Left hindlimb (tissue), 1 donor: ENCODE measurements at regions not wholly inside any gene's neighbourhood (a gene's known extent, or its start where the extent isn't known, plus 50 kb on each side); places are given as distances from the start of the nearest gene placed in this dataset.
A peak's percentile ranks its signal among the peaks of the same experiment; 100 is the strongest.

ENCODE experiments used
- DNase-seq: peaks from one replicate; pipeline ENCODE4 v3.0.0-alpha.2; 2018

DNA sequence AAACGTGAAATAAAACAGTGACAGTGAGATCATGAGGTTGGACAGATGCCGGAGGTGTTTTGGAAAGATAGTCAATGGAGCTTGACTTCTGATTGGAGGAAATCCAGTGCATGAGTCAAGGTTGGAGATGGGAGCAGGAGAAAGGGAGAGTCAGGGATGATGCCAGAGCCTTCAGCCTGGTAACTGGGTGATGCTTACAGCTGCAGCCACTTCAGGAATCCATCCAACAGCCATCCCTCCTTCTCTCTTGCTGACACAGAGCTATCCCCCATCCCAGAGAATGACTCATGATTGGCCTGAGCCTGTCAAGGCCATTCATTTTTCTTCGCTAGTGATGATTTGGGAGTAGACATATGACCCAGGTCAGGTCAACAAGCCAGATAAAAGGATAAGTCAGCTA is 112.8 kb downstream of the SAMD5 start:
- DNase-seq, result peak; percentile 37

- DNase-seq, result no peak
These were observed 113.5 kb downstream of the SAMD5 start for GRCh38 chr6:147621961-147622360.

DNA sequence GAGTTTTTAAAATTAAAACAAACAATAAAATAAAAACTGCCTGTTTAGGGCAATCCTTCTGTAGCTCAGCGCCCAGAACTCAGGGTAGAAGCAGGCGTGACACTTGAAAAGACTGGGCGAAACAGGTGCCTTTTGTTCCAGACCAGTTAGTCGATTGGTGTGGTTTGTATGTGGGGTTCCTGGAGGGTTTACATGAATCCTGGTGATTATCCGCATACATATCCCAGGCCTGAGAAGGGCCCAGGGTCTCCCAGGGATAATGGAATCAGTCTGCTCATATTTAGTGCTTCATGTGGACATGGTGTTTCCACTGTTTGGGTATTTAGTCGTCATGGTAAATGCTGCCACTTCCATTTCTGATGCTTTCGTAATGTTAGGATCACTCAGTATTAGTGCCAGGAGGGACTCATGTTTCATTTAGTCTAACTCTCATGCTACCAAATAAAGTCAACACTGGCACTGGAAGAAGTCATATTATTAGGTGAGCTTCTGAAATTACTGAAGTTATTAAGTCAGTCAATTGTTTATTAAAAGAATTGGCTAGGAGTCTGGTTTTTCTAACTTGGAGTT is 116.5 kb downstream of the SAMD5 start:
- no peak for DNase-seq

DNA sequence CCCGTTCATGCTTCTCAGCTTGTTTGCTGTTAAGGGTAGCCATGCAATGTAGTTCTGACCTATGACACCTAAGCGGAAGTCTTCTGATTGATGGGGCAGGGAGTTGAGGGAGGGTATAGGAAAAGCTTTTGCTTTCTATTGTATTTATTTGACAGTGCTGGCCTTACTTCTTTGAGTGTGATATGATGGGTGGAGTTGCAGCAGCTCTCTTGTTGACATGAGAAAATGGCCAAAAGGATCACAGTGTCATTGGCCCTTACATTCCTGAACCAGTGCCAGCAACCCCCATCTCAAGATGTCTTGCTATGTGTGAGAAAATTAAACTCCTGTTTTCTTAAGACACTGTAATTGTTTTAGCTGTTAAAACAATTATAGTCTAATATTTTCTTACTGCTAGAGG is 117.5 kb downstream of the SAMD5 start:
- no peak for DNase-seq

GRCh38 chr6:147627411-147627810 is 118.9 kb downstream of the SAMD5 start:
- no peak for DNase-seq

DNA sequence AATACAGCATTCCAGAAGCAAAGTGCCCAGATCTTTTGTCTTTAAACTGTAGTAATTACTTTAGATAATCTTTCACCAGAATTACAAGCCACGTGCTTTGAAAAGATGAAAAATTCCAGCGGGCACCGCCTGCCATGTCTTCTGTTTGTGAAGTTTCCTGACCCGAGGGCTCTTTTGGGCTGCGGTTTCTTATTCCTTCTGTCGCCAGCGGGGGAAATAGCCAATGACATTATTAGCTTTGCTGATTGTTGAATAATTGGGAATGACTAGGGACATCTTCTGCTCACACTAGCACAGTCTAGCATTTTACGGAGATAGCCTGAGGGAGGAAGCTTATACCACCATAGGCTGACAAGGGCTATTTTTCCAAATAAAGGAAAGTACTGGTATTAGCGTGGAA is 124.7 kb downstream of the SAMD5 start:
- no peak for DNase-seq

DNA sequence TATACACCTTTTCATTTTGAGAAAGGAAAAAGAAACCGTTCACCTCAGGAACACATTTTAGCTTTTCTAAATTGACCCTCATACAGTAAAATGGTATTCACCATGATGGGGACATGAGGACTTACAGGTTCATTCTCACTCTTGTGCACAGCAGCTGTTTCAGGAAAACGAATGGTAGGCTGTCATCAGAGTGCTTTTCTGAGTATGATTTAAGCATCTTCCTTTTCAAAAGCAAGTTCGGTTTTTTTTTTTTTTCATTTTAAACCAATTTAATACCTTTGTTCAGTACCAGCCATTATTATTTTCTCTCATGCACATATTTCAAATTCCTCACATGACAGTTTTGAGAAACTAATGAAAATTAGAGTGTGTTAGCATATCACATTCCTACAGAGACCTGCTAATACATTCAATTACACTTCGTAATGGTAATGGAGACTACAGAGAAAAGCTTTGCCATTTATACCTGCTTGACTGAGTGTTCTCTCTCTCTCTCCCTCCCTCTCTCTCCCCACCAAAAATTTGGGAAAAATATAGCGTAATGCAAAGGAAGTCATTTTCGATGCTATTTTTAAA is 129.2 kb downstream of the SAMD5 start:
- DNase-seq, result no peak

DNA sequence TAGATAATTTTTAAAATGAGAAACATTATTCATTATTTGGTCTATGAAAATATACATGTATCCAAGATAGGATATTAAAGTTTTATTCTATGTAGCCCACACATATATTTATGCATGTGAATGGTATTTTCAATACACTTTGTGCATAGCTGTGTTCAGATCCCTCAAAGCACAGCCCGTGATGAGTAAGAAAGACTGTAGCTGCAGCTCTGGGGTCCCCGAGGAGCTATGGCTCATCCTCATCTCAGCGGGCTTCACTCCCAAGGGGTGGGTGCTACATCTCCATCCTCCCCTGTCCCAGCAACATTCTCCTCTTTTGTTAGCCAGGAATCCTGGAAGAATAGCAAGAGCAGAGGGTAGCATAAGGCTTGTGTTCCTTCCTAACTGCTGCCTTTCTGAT is 130.8 kb downstream of the SAMD5 start:
- no peak for DNase-seq

GRCh38 chr6:147640606-147641005 is 132.1 kb downstream of the SAMD5 start:
- no peak for DNase-seq

- DNase-seq, result no peak
These were observed 133.0 kb downstream of the SAMD5 start for GRCh38 chr6:147641511-147641910.

- DNase-seq, result no peak
These were observed 134.0 kb downstream of the SAMD5 start for GRCh38 chr6:147642458-147642857.

GRCh38 chr6:147643341-147644200 is 135.1 kb downstream of the SAMD5 start:
- no peak for DNase-seq

GRCh38 chr6:147648916-147649315 is 140.4 kb downstream of the SAMD5 start:
- DNase-seq, result no peak

GRCh38 chr6:147651249-147652063 is 143.0 kb downstream of the SAMD5 start:
- DNase-seq, result no peak

GRCh38 chr6:147653631-147654030 is 145.1 kb downstream of the SAMD5 start:
- DNase-seq, result no peak

- no peak for DNase-seq
These were observed 145.8 kb downstream of the SAMD5 start for GRCh38 chr6:147654103-147654845.

GRCh38 chr6:147660334-147661311 is 152.1 kb downstream of the SAMD5 start:
- DNase-seq, result no peak

DNA sequence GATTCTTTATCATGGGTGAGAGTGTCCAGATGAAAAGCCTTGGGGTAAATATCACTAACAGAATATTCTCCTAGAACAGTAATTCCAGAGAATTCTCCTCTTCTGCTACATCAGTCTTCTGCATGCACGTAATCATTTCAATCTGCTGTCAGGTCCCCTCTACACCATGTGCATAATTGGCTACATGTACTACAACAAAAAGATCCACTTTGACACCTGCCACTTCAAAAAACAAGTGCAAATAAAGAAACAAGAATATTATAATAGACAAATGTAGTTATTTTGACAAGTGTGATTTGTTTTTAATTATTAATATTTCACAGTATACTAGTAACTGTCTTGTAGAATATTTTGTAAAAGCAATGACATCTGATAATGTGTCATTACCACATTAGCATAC is 154.2 kb downstream of the SAMD5 start:
- DNase-seq, result no peak

GRCh38 chr6:147664092-147664491 is 155.6 kb downstream of the SAMD5 start:
- DNase-seq, result no peak

GRCh38 chr6:147666255-147666654 is 157.8 kb downstream of the SAMD5 start:
- no peak for DNase-seq

DNA sequence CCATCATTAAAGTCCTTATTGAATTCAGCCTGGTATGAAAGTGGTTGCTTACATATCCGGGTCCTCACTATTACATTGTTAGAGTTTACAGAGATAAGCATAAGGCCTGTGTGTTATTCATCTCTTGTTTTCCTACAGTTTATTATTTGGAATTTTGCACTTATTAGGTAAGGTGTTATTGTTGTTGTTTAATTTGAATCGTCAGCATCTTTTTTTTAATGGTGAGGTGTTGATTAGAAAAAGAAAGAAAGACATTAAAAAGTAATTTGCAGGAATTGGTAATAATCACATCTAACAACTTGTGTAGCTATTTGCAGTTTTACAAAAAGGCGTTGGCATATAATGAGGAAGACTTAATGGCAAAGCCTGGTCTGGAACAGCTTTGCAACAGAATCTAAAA is 158.6 kb downstream of the SAMD5 start:
- DNase-seq, result no peak
